A673 (cell line): ENCODE measurements at regions not wholly inside any gene's neighbourhood (a gene's known extent, or its start where the extent isn't known, plus 50 kb on each side); places are given as distances from the start of the nearest gene placed in this dataset.

Experiments
- BruUV-seq: library from RNA; stranded (reverse); fragments of 400-500 nt; replicated peaks from 2 replicates; lab custom pipeline; 2021; lab: Mats Ljungman, UMichigan
- CTCF ChIA-PET: fragments of 300-600 bp; sonication (Branson Sonifier 250); formaldehyde crosslinking; loops from one replicate; lab custom pipeline; 2022; ENCODE audit warnings: antibody characterized with exemption; lab: Charles Lee
- POLR2A ChIA-PET: fragments of 300-600 bp; sonication (Branson Sonifier 250); formaldehyde crosslinking; loops from one replicate; lab custom pipeline; 2022; ENCODE audit warnings: antibody characterized with exemption; ENCODE audit not compliant: low non-redundant PET; lab: Charles Lee
- DNase-seq: peaks from one replicate; pipeline ENCODE4 v3.0.0-alpha.2; 2015; ENCODE audit warnings: low spot score
- H3K27ac ChIP-seq: fragments of 200-600 bp; sonication (generic); 2 replicates; pipeline ENCODE4 v1.5.1; 2016; ENCODE audit warnings: mixed run types, low read depth, mild to moderate bottlenecking, mixed read lengths, antibody characterized with exemption, low read length; ENCODE audit not compliant: poor library complexity, severe bottlenecking
- H3K27me3 ChIP-seq: fragments of 200-600 bp; sonication (generic); replicated peaks from 2 replicates; pipeline ENCODE4 v1.6.1; 2017; ENCODE audit warnings: mixed run types, low read depth, mild to moderate bottlenecking, mixed read lengths, antibody characterized with exemption, low read length; ENCODE audit not compliant: insufficient read depth, poor library complexity
- H3K36me3 ChIP-seq: fragments of 200-600 bp; sonication (generic); 2 replicates; pipeline ENCODE4 v1.6.1; 2016; ENCODE audit warnings: mixed run types, mild to moderate bottlenecking, mixed read lengths, antibody characterized with exemption, low read length; ENCODE audit not compliant: insufficient read depth, poor library complexity, severe bottlenecking
- H3K4me1 ChIP-seq: fragments of 200-600 bp; sonication (generic); 2 replicates; pipeline ENCODE4 v1.6.1; 2017; ENCODE audit warnings: mixed run types, mild to moderate bottlenecking, mixed read lengths, antibody characterized with exemption, low read length; ENCODE audit not compliant: insufficient read depth, poor library complexity, severe bottlenecking
- H3K4me3 ChIP-seq: fragments of 200-600 bp; sonication (generic); 2 replicates; pipeline ENCODE4 v1.5.1; 2016; ENCODE audit warnings: low read depth, mixed run types, mild to moderate bottlenecking, mixed read lengths, low read length; ENCODE audit not compliant: poor library complexity, severe bottlenecking
- H3K9me3 ChIP-seq: fragments of 200-600 bp; sonication (generic); 2 replicates; pipeline ENCODE4 v1.6.1; 2016; ENCODE audit warnings: mixed run types, low read depth, mild to moderate bottlenecking, mixed read lengths, antibody characterized with exemption, low read length; ENCODE audit not compliant: poor library complexity, severe bottlenecking
- CTCF ChIP-seq: fragments of 300-800, 200-600 bp; sonication (generic); conservative IDR thresholded peaks from 2 replicates; pipeline ENCODE4 v1.5.1; 2017; ENCODE audit warnings: low read depth, mild to moderate bottlenecking, antibody characterized with exemption, low read length, moderate library complexity, mixed read lengths
- EZH2 ChIP-seq: fragments of 200-600 bp; sonication (generic); IDR thresholded peaks from 2 replicates; pipeline ENCODE4 v1.6.1; 2017; ENCODE audit warnings: borderline replicate concordance, low read depth, mild to moderate bottlenecking, mixed read lengths, antibody characterized with exemption, low read length; ENCODE audit not compliant: poor library complexity, severe bottlenecking
- intact Hi-C: fragments of 100-400 bp; cut with micrococcal nuclease; formaldehyde crosslinking; loops from one replicate; pipeline ENCODE4 v1.10.0; 2022; ENCODE audit not compliant: unreplicated experiment

GRCh38 chr12:126361804-126362203 lies 1296.6 kb downstream of the AACS start:
- Histone ChIP-seq H3K36me3 (no peaks in the 10 kb centered on the region), H3K4me1 (peaks cover 7% of the 10 kb centered on the region), H3K9me3 (no peaks in the 10 kb centered on the region), H3K4me3 (no peak overlapping the region), H3K27ac (no peak overlapping the region), H3K27me3 (no peaks in the 10 kb centered on the region)
- ChIA-PET CTCF (no interaction called here), POLR2A (no interaction called here)
- TF ChIP-seq EZH2 (no peak), CTCF (no peak)
- BruUV-seq: no TSS peak
- DNase-seq: no peak
- intact Hi-C loops: loop anchor here (5.0 kb wide), 1 partner anchor 255 kb away; no protein-coding TSS in a partner anchor

- ChIA-PET CTCF (interaction anchor here (0.6 kb wide), 1 partner anchor 70 kb away, joined by 3 read pairs; no protein-coding TSS in a partner anchor), POLR2A (no interaction called here)
- Histone ChIP-seq H3K9me3 (no peaks in the 10 kb centered on the region), H3K27me3 (no peaks in the 10 kb centered on the region), H3K27ac (no peak overlapping the region), H3K4me3 (no peak overlapping the region), H3K36me3 (no peaks in the 10 kb centered on the region), H3K4me1 (peaks cover 7% of the 10 kb centered on the region)
- peak; percentile 36 for DNase-seq
- TF ChIP-seq EZH2 (no peak), CTCF (no peak)
- no TSS peak for BruUV-seq
- intact Hi-C loops: loop anchor here (5.0 kb wide), 1 partner anchor 255 kb away; no protein-coding TSS in a partner anchor
Measured at GRCh38 chr12:126362493-126362892, 1297.3 kb downstream of the AACS start.

GRCh38 chr12:126362964-126363363 lies 1297.7 kb downstream of the AACS start:
- Histone ChIP-seq H3K36me3 (no peaks in the 10 kb centered on the region), H3K27ac (no peak overlapping the region), H3K4me1 (peaks cover 7% of the 10 kb centered on the region), H3K9me3 (no peaks in the 10 kb centered on the region), H3K4me3 (no peak overlapping the region), H3K27me3 (no peaks in the 10 kb centered on the region)
- intact Hi-C loops: loop anchor here (5.0 kb wide), 1 partner anchor 254 kb away; no protein-coding TSS in a partner anchor
- DNase-seq: peak; percentile 21
- ChIA-PET CTCF (interaction anchor here (0.6 kb wide), 1 partner anchor 70 kb away, joined by 3 read pairs; no protein-coding TSS in a partner anchor), POLR2A (no interaction called here)
- no TSS peak for BruUV-seq
- TF ChIP-seq EZH2 (no peak), CTCF (peak; percentile 48)
